Activated CD8-positive, alpha-beta T cell treated with anti-CD3 and anti-CD28 coated beads for 36 hours (primary cell): ENCODE measurements at regions not wholly inside any gene's neighbourhood (a gene's known extent, or its start where the extent isn't known, plus 50 kb on each side); places are given as distances from the start of the nearest gene placed in this dataset.

Experiments
- ATAC-seq: fragments of 200-7000 bp; cut with Tn5 transposase; one replicate; pipeline ENCODE4 v1.10.0; 2021; ENCODE audit warnings: mild to moderate bottlenecking, moderate library complexity
- CTCF ChIA-PET: fragments of 350-600 bp; sonication (Branson Sonifier 250); formaldehyde crosslinking; loops from one replicate; lab custom pipeline; 2021; ENCODE audit warnings: antibody characterized with exemption; lab: Charles Lee
- POLR2A ChIA-PET: fragments of 350-600 bp; sonication (Branson Sonifier 250); formaldehyde crosslinking; loops from one replicate; lab custom pipeline; 2021; ENCODE audit warnings: antibody characterized with exemption; lab: Charles Lee
- DNase-seq: peaks from one replicate; pipeline ENCODE4 v3.0.0-alpha.2; 2020
- H3K27ac Mint-ChIP-seq: one replicate; pipeline ENCODE4 v1.8.0; 2021; ENCODE audit warnings: mild to moderate bottlenecking, mixed read lengths
- H3K27me3 Mint-ChIP-seq: one replicate; pipeline ENCODE4 v1.8.0; 2021; ENCODE audit warnings: mixed read lengths
- H3K36me3 Mint-ChIP-seq: one replicate; pipeline ENCODE4 v1.8.0; 2021; ENCODE audit warnings: low read depth, mixed read lengths
- H3K4me1 Mint-ChIP-seq: one replicate; pipeline ENCODE4 v1.8.0; 2021; ENCODE audit warnings: low read depth, mixed read lengths
- H3K4me3 Mint-ChIP-seq: one replicate; pipeline ENCODE4 v1.8.0; 2021; ENCODE audit warnings: mild to moderate bottlenecking, moderate library complexity, mixed read lengths
- H3K9me3 Mint-ChIP-seq: one replicate; pipeline ENCODE4 v1.8.0; 2021; ENCODE audit warnings: mixed read lengths
- CTCF ChIP-seq: fragments of 200-600 bp; IDR thresholded peaks from one replicate; pipeline ENCODE4 v1.8.0; 2022; ENCODE audit warnings: antibody characterized with exemption, mild to moderate bottlenecking
- intact Hi-C: fragments of 100-400 bp; cut with micrococcal nuclease; formaldehyde crosslinking; loops from one replicate; pipeline ENCODE4 v1.10.0; 2022

- DNase-seq (no peak), ATAC-seq (no peak)
- CTCF ChIA-PET, result no interaction called here
- TF ChIP-seq CTCF, result no peak
- H3K9me3 Mint-ChIP-seq, result no peaks in the 10 kb centered on the region
- H3K27me3 Mint-ChIP-seq, result no peaks in the 10 kb centered on the region
- no peaks in the 10 kb centered on the region for H3K36me3 Mint-ChIP-seq
- POLR2A ChIA-PET, result no interaction called here
- intact Hi-C loops, result no loop called here
- no peaks in the 10 kb centered on the region for H3K4me1 Mint-ChIP-seq
- H3K27ac Mint-ChIP-seq, result no peak overlapping the region
- no peak overlapping the region for H3K4me3 Mint-ChIP-seq
These were observed 893.3 kb downstream of the FLRT2 start for GRCh38 chr14:86423214-86423613.

GRCh38 chr14:86420131-86420530, 890.2 kb downstream of the FLRT2 start:
- CTCF ChIA-PET, result no interaction called here
- no peak overlapping the region for H3K27ac Mint-ChIP-seq
- POLR2A ChIA-PET, result no interaction called here

GRCh38 chr14:86414146-86414545, 884.2 kb downstream of the FLRT2 start:
- CTCF ChIA-PET, result no interaction called here
- H3K9me3 Mint-ChIP-seq, result peaks cover 1% of the 10 kb centered on the region
- no peaks in the 10 kb centered on the region for H3K36me3 Mint-ChIP-seq
- POLR2A ChIA-PET, result no interaction called here
- no peak overlapping the region for H3K27ac Mint-ChIP-seq
- TF ChIP-seq CTCF, result no peak
- no peaks in the 10 kb centered on the region for H3K4me1 Mint-ChIP-seq
- H3K27me3 Mint-ChIP-seq, result no peaks in the 10 kb centered on the region
- DNase-seq (no peak), ATAC-seq (no peak)
- H3K4me3 Mint-ChIP-seq, result no peak overlapping the region
- intact Hi-C loops, result no loop called here

More at GRCh38 chr14:86420131-86420530, 890.2 kb downstream of the FLRT2 start:
- no peaks in the 10 kb centered on the region for H3K36me3 Mint-ChIP-seq
- H3K9me3 Mint-ChIP-seq, result peaks cover under 1% of the 10 kb centered on the region
- no peak for TF ChIP-seq CTCF
- DNase-seq, result no peak
- no peak overlapping the region for H3K4me3 Mint-ChIP-seq
- ATAC-seq, result no peak
- H3K4me1 Mint-ChIP-seq, result no peaks in the 10 kb centered on the region
- intact Hi-C loops, result no loop called here
- H3K27me3 Mint-ChIP-seq, result no peaks in the 10 kb centered on the region

- no peak for ATAC-seq
- no peak for TF ChIP-seq CTCF
- Mint-ChIP-seq H3K27ac (no peak overlapping the region), H3K9me3 (no peaks in the 10 kb centered on the region), H3K4me1 (no peaks in the 10 kb centered on the region), H3K4me3 (no peak overlapping the region), H3K36me3 (no peaks in the 10 kb centered on the region), H3K27me3 (no peaks in the 10 kb centered on the region)
- intact Hi-C loops, result no loop called here
- DNase-seq, result no peak
- CTCF ChIA-PET, result no interaction called here
- POLR2A ChIA-PET, result no interaction called here
These were observed 875.2 kb downstream of the FLRT2 start for GRCh38 chr14:86404989-86405649.

GRCh38 chr14:86404425-86404824, 874.5 kb downstream of the FLRT2 start:
- Mint-ChIP-seq H3K27me3 (no peaks in the 10 kb centered on the region), H3K4me1 (no peaks in the 10 kb centered on the region), H3K36me3 (no peaks in the 10 kb centered on the region), H3K27ac (no peak overlapping the region), H3K9me3 (peaks cover 3% of the 10 kb centered on the region), H3K4me3 (no peak overlapping the region)
- no peak for DNase-seq
- no peak for TF ChIP-seq CTCF
- intact Hi-C loops, result no loop called here
- CTCF ChIA-PET, result no interaction called here
- ATAC-seq, result no peak
- POLR2A ChIA-PET, result no interaction called here
